ENCODE measurements at regions not wholly inside any gene's neighbourhood (a gene's known extent, or its start where the extent isn't known, plus 50 kb on each side); places are given as distances from the start of the nearest gene placed in this dataset.

GRCh38 chr10:2083591-2083990, 346.3 kb upstream of the ADARB2 start:
- Histone ChIP-seq H3K36me3 (ENCODE audit: insufficient read depth, low read length) (no peaks in the 10 kb centered on the region), H3K27me3 (ENCODE audit: control insufficient read depth in 1 of 2, insufficient read depth in 2 of 2, low read length in 2 of 2) (no peaks in the 10 kb centered on the region), H3K9me3 (ENCODE audit: control insufficient read depth in 1 of 2, insufficient read depth in 1 of 2, low read length in 2 of 2) (no peaks in the 10 kb centered on the region), H3K4me1 (ENCODE audit: insufficient read depth, low read length) (no peaks in the 10 kb centered on the region), H3K27ac (ENCODE audit: low read depth in 1 of 2, low read length in 2 of 2) (no peak overlapping the region), H3K4me3 (ENCODE audit: low read length) (no peak overlapping the region)
- Mint-ChIP-seq H3K36me3 (ENCODE audit: low read depth) (no peaks in the 10 kb centered on the region), H3K9me3 (peaks cover 2% of the 10 kb centered on the region), H3K4me3 (no peak overlapping the region), H3K27ac (no peak overlapping the region), H3K27me3 (peaks cover 5% of the 10 kb centered on the region), H3K4me1 (ENCODE audit: low read depth) (no peaks in the 10 kb centered on the region)
- ChIA-PET POLR2A (no interaction called here), CTCF (no interaction called here)
- no peak for DNase-seq
- intact Hi-C loops (cut with DNase I, micrococcal nuclease): no loop called here
- no peak for ATAC-seq (ENCODE audit: poor library complexity)
- no peak for TF ChIP-seq CTCF (IDR thresholded peaks at IDR 0.05)

GRCh38 chr10:2081501-2081900, 344.2 kb upstream of the ADARB2 start:
- H3K27me3 ChIP-seq (ENCODE audit: control insufficient read depth in 1 of 2, insufficient read depth in 2 of 2, low read length in 2 of 2): no peaks in the 10 kb centered on the region
- Mint-ChIP-seq H3K9me3 (no peaks in the 10 kb centered on the region), H3K36me3 (ENCODE audit: low read depth) (no peaks in the 10 kb centered on the region), H3K27ac (no peak overlapping the region), H3K4me3 (no peak overlapping the region), H3K27me3 (peaks cover 5% of the 10 kb centered on the region), H3K4me1 (ENCODE audit: low read depth) (no peaks in the 10 kb centered on the region)
- ChIA-PET POLR2A (no interaction called here), CTCF (no interaction called here)
- no peak overlapping the region for H3K4me3 ChIP-seq (ENCODE audit: low read length)
- intact Hi-C loops (cut with DNase I, micrococcal nuclease): no loop called here
- no peaks in the 10 kb centered on the region for H3K9me3 ChIP-seq (ENCODE audit: control insufficient read depth in 1 of 2, insufficient read depth in 1 of 2, low read length in 2 of 2)
- H3K4me1 ChIP-seq (ENCODE audit: insufficient read depth, low read length): no peaks in the 10 kb centered on the region
- H3K27ac ChIP-seq (ENCODE audit: low read depth in 1 of 2, low read length in 2 of 2): no peak overlapping the region
- ATAC-seq (ENCODE audit: poor library complexity) (no peak), DNase-seq (no peak)
- H3K36me3 ChIP-seq (ENCODE audit: insufficient read depth, low read length): no peaks in the 10 kb centered on the region
- TF ChIP-seq CTCF (IDR thresholded peaks at IDR 0.05): no peak

GRCh38 chr10:2079603-2080078, 342.3 kb upstream of the ADARB2 start:
- no peaks in the 10 kb centered on the region for H3K36me3 ChIP-seq (ENCODE audit: insufficient read depth, low read length)
- no peak overlapping the region for H3K4me3 Mint-ChIP-seq
- H3K27ac Mint-ChIP-seq: no peak overlapping the region
- intact Hi-C loops (cut with DNase I, micrococcal nuclease): no loop called here
- TF ChIP-seq CTCF (IDR thresholded peaks at IDR 0.05): no peak
- H3K27me3 ChIP-seq (ENCODE audit: control insufficient read depth in 1 of 2, insufficient read depth in 2 of 2, low read length in 2 of 2): no peaks in the 10 kb centered on the region
- no peaks in the 10 kb centered on the region for H3K4me1 ChIP-seq (ENCODE audit: insufficient read depth, low read length)
- ChIA-PET POLR2A (no interaction called here), CTCF (no interaction called here)
- H3K4me1 Mint-ChIP-seq (ENCODE audit: low read depth): no peaks in the 10 kb centered on the region
- H3K4me3 ChIP-seq (ENCODE audit: low read length): no peak overlapping the region
- H3K27me3 Mint-ChIP-seq: peaks cover 7% of the 10 kb centered on the region
- no peaks in the 10 kb centered on the region for H3K36me3 Mint-ChIP-seq (ENCODE audit: low read depth)
- H3K27ac ChIP-seq (ENCODE audit: low read depth in 1 of 2, low read length in 2 of 2): no peak overlapping the region
- H3K9me3 ChIP-seq (ENCODE audit: control insufficient read depth in 1 of 2, insufficient read depth in 1 of 2, low read length in 2 of 2): no peaks in the 10 kb centered on the region
- ATAC-seq (ENCODE audit: poor library complexity): no peak
- DNase-seq: no peak
- H3K9me3 Mint-ChIP-seq: no peaks in the 10 kb centered on the region
